ENCODE measurements at regions not wholly inside any gene's neighbourhood (a gene's known extent, or its start where the extent isn't known, plus 50 kb on each side); places are given as distances from the start of the nearest gene placed in this dataset.

DNA sequence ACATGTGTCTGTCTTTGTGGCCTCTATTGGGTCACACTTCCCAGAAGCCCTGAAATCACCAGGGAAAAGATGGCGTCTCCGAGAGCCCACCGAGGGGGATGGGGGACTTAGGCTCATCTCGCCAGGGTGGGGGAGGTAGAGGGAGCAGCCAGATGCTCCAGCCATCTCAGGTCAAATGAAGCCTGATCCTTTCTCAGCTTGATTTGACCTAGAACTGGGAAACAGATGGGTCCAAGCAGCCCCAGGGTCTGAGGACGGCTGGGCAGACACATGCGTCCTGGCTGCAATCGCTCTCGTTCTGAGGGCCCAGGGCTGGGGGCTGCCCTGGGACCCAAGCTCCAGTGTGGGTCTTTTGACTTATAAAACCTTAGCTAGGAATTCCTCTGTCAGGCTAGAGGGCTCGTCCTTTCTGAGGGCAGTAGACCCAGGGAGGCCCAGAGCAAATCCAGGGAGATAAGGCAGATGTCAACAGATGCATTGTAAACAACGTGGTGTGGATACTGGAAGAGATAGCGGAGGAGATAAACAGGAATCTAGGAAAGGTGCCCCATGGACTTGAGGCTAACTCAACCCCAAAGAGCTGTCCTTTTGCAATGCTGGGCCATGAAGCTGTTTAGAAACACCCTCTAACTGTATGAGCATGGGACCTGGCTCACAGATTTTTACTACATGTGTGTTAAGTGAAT lies 127.7 kb downstream of the MYCN start:
- TF ChIP-seq, protein P1, sequence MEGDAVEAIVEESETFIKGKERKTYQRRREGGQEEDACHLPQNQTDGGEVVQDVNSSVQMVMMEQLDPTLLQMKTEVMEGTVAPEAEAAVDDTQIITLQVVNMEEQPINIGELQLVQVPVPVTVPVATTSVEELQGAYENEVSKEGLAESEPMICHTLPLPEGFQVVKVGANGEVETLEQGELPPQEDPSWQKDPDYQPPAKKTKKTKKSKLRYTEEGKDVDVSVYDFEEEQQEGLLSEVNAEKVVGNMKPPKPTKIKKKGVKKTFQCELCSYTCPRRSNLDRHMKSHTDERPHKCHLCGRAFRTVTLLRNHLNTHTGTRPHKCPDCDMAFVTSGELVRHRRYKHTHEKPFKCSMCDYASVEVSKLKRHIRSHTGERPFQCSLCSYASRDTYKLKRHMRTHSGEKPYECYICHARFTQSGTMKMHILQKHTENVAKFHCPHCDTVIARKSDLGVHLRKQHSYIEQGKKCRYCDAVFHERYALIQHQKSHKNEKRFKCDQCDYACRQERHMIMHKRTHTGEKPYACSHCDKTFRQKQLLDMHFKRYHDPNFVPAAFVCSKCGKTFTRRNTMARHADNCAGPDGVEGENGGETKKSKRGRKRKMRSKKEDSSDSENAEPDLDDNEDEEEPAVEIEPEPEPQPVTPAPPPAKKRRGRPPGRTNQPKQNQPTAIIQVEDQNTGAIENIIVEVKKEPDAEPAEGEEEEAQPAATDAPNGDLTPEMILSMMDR (conservative IDR thresholded peaks at IDR 0.05; ENCODE audit: low read depth, low read length), result no peak
- no peak for TF ChIP-seq POLR2A (IDR thresholded peaks at IDR 0.05; ENCODE audit: low read depth, low read length)

Data from IMR-90 (cell line).